Mammary epithelial cell (primary cell): ENCODE measurements at regions not wholly inside any gene's neighbourhood (a gene's known extent, or its start where the extent isn't known, plus 50 kb on each side); places are given as distances from the start of the nearest gene placed in this dataset.

ENCODE experiments used
- EZH2 ChIP-seq: IDR thresholded peaks from 2 replicates; pipeline ENCODE4 v1.6.1; 2012; ENCODE audit warnings: low read length, inconsistent platforms, borderline replicate concordance
- TF ChIP-seq, protein P1 (sequence below), 2 donors: IDR thresholded peaks in 1 of 2; conservative IDR thresholded peaks in 1 of 2; 2 replicates each; pipeline ENCODE4 v1.5.1; 2011 to 2012; ENCODE audit warnings: inconsistent platforms in 2 of 2, low read length in 2 of 2, mild to moderate bottlenecking in 2 of 2, control low read depth in 1 of 2, low read depth in 1 of 2; ENCODE audit not compliant: insufficient read depth in 1 of 2; ENCODE audit errors: extremely low read depth in 1 of 2

DNA sequence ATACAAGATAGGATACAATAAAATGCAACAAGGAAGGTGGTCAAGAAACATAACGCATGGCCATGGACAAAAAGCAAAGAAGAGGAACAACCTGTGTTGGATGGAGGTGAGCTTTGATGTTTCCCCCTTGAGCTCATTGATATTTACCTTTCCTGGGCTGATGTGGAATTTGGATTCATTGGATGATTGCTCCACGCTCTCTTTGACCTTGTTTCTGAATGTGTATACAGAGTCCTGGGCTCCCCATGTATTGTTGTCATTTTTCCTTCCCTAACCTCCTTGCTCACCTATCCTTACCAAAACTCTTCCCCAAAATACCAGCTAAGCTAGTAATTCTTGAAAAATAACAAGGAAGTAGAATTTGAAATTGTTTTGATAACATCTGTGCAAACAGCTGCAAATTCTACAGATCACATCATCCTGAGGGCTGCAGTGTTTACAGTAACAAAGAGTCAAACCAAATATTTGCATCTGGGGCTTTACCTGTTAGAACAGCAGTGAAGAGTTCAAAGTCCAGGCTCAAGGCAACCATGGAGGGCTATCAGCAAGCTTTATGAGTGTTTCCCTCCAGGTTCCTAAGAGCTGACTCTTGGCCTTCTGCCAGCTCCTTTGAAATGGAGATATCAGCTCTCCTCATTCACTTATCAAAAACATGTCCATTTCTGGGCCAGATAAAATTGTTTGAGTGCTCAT, 214.3 kb upstream of the MARCKS start:
- TF ChIP-seq, protein P1, sequence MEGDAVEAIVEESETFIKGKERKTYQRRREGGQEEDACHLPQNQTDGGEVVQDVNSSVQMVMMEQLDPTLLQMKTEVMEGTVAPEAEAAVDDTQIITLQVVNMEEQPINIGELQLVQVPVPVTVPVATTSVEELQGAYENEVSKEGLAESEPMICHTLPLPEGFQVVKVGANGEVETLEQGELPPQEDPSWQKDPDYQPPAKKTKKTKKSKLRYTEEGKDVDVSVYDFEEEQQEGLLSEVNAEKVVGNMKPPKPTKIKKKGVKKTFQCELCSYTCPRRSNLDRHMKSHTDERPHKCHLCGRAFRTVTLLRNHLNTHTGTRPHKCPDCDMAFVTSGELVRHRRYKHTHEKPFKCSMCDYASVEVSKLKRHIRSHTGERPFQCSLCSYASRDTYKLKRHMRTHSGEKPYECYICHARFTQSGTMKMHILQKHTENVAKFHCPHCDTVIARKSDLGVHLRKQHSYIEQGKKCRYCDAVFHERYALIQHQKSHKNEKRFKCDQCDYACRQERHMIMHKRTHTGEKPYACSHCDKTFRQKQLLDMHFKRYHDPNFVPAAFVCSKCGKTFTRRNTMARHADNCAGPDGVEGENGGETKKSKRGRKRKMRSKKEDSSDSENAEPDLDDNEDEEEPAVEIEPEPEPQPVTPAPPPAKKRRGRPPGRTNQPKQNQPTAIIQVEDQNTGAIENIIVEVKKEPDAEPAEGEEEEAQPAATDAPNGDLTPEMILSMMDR (conservative IDR thresholded peaks at IDR 0.05 in 1 of 2, IDR thresholded peaks at IDR 0.05 in 1 of 2; ENCODE audit: extremely low read depth in 1 of 2, insufficient read depth in 1 of 2, low read depth in 1 of 2, low read length in 2 of 2) = no peak
- no peak for TF ChIP-seq EZH2
